ENCODE measurements at regions not wholly inside any gene's neighbourhood (a gene's known extent, or its start where the extent isn't known, plus 50 kb on each side); places are given as distances from the start of the nearest gene placed in this dataset.

GRCh38 chr5:174359071-174359470, 313.6 kb downstream of the NSG2 start:
- no peak overlapping the region for H3K4me3 ChIP-seq (ENCODE audit: low read depth, low read length)
- DNase-seq (ENCODE audit: low read depth) = no peak
- TF ChIP-seq CTCF (IDR thresholded peaks at IDR 0.05; ENCODE audit: insufficient read depth, low read depth, low read length, missing control alignments) = no peak

GRCh38 chr5:174362514-174362913, 317.0 kb downstream of the NSG2 start:
- no peak for DNase-seq (ENCODE audit: low read depth)
- TF ChIP-seq CTCF (IDR thresholded peaks at IDR 0.05; ENCODE audit: insufficient read depth, low read depth, low read length, missing control alignments) = no peak
- H3K4me3 ChIP-seq (ENCODE audit: low read depth, low read length) = no peak overlapping the region

GRCh38 chr5:174363934-174364333, 318.4 kb downstream of the NSG2 start:
- no peak for TF ChIP-seq CTCF (IDR thresholded peaks at IDR 0.05; ENCODE audit: insufficient read depth, low read depth, low read length, missing control alignments)
- H3K4me3 ChIP-seq (ENCODE audit: low read depth, low read length) = no peak overlapping the region
- no peak for DNase-seq (ENCODE audit: low read depth)

- no peak for DNase-seq (ENCODE audit: low read depth)
- H3K4me3 ChIP-seq (ENCODE audit: low read depth, low read length) = no peak overlapping the region
- no peak for TF ChIP-seq CTCF (IDR thresholded peaks at IDR 0.05; ENCODE audit: insufficient read depth, low read depth, low read length, missing control alignments)
These were observed 319.2 kb downstream of the NSG2 start for GRCh38 chr5:174364676-174365075.

GRCh38 chr5:174371600-174372094, 326.1 kb downstream of the NSG2 start:
- H3K4me3 ChIP-seq (ENCODE audit: low read depth, low read length) = no peak overlapping the region
- no peak for TF ChIP-seq CTCF (IDR thresholded peaks at IDR 0.05; ENCODE audit: insufficient read depth, low read depth, low read length, missing control alignments)
- DNase-seq (ENCODE audit: low read depth) = no peak

- H3K4me3 ChIP-seq (ENCODE audit: low read depth, low read length) = no peak overlapping the region
- DNase-seq (ENCODE audit: low read depth) = no peak
- no peak for TF ChIP-seq CTCF (IDR thresholded peaks at IDR 0.05; ENCODE audit: insufficient read depth, low read depth, low read length, missing control alignments)
These were observed 328.7 kb downstream of the NSG2 start for GRCh38 chr5:174374206-174374605.

- DNase-seq (ENCODE audit: low read depth) = no peak
- no peak for TF ChIP-seq CTCF (IDR thresholded peaks at IDR 0.05; ENCODE audit: insufficient read depth, low read depth, low read length, missing control alignments)
- no peak overlapping the region for H3K4me3 ChIP-seq (ENCODE audit: low read depth, low read length)
These were observed 330.6 kb downstream of the NSG2 start for GRCh38 chr5:174376056-174376455.
